ENCODE measurements at regions not wholly inside any gene's neighbourhood (a gene's known extent, or its start where the extent isn't known, plus 50 kb on each side); places are given as distances from the start of the nearest gene placed in this dataset.
"Not testable (repeated sequence)": the region's sequence is repeated elsewhere in the genome, so short reads cannot be mapped to it uniquely, and the experiment has no call there.

- no peak for DNase-seq (ENCODE audit: low spot score)
- no peak for TF ChIP-seq CTCF (IDR thresholded peaks at IDR 0.05; ENCODE audit: extremely low read depth, missing control alignments)
These were observed 597.5 kb downstream of the REEP3 start for GRCh38 chr10:64118736-64119135.

DNA sequence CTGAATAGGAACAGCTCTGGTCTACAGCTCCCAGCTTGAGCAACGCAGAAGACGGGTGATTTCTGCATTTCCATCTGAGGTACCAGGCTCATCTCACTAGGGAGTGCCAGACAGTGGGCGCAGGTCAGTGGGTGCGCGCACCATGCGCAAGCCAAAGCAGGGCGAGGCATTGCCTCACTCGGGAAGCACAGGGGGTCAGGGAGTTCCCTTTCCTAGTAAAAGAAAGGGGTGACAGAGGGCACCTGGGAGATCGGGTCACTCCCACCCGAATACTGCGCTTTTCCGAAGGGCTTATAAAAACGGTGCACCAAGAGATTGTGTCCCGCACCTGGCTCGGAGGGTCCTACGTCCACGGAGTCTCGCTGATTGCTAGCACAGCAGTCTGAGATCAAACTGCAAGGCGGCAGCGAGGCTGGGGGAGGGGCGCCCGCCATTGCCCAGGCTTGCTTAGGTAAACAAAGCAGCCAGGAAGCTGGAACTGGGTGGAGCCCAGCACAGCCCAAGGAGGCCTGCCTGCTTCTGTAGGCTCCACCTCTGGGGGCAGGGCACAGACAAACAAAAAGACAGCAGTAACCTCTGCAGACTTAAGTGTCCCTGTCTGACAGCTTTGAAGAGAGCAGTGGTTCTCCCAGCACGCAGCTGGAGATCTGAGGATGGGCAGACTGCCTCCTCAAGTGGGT is 599.2 kb downstream of the REEP3 start:
- DNase-seq (ENCODE audit: low spot score), result not testable (repeated sequence)

- no peak for DNase-seq (ENCODE audit: low spot score)
- TF ChIP-seq CTCF (IDR thresholded peaks at IDR 0.05; ENCODE audit: extremely low read depth, missing control alignments), result no peak
These were observed 609.0 kb downstream of the REEP3 start for GRCh38 chr10:64130152-64130551.

DNA sequence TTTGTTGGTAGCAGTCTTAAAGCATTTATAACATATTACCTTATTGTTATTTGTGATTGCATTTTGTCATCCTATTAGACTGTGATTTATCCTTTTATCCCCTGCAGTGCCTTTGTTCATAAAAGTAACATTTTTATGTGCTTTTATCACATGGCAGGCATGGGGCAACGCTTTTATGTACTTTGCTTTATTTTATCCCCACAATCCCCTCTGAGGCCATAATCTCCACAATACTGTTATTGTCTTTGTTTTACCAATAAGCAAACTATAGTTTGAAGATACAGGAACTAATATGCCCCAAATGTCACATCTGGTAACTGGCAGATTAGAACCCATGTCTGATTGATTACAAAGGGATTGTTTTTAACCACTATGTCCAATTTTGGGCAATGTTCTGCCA is 613.5 kb downstream of the REEP3 start:
- TF ChIP-seq CTCF (IDR thresholded peaks at IDR 0.05; ENCODE audit: extremely low read depth, missing control alignments), result no peak
- no peak for DNase-seq (ENCODE audit: low spot score)

- DNase-seq (ENCODE audit: low spot score), result no peak
- no peak for TF ChIP-seq CTCF (IDR thresholded peaks at IDR 0.05; ENCODE audit: extremely low read depth, missing control alignments)
These were observed 621.2 kb downstream of the REEP3 start for GRCh38 chr10:64142395-64142794.

DNA sequence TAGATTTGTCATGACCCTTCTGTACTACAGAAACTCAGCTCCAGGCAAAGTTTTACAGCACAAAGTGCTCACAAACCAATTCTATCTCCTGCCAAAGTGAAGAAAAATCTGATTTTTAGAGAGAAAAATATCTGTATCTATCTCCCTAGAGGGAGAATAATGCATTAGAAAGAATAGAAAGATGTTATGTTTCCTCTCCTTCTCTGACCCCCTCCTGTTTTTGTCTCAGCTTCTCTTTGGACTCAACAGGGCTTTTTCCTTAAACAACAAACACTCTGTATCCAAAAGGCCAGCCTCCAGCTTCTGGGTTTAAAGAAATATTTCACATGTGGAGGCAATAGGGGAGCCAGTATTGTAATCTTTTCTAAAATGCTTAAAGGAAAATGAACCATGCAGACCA is 627.4 kb downstream of the REEP3 start:
- TF ChIP-seq CTCF (IDR thresholded peaks at IDR 0.05; ENCODE audit: extremely low read depth, missing control alignments), result no peak
- no peak for DNase-seq (ENCODE audit: low spot score)

DNA sequence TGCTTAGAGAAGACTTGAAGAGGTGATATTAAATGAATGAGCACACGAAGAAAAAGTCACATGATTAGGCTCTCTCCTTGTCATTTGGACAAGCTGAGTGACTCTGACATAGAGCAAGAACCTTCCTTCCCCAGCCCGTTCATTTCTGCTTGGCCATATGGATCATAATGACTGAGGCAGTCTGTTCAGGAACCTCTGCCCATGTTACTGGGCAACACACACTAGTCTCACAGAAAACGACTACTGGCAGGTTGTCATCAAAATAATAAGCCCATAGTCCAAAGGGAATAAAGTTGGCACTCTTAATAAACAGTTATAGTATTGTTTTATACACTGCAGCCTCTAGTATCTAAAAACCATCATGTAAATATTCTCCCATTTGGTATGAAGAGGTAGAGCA is 635.0 kb downstream of the REEP3 start:
- TF ChIP-seq CTCF (IDR thresholded peaks at IDR 0.05; ENCODE audit: extremely low read depth, missing control alignments), result no peak
- DNase-seq (ENCODE audit: low spot score), result no peak

GRCh38 chr10:64158551-64158950 is 637.4 kb downstream of the REEP3 start:
- DNase-seq (ENCODE audit: low spot score), result no peak
- TF ChIP-seq CTCF (IDR thresholded peaks at IDR 0.05; ENCODE audit: extremely low read depth, missing control alignments), result no peak

Data from GM20000 (cell line).